HG02870 (cell line): ENCODE measurements at regions not wholly inside any gene's neighbourhood (a gene's known extent, or its start where the extent isn't known, plus 50 kb on each side); places are given as distances from the start of the nearest gene placed in this dataset.
"Not testable (repeated sequence)": the region's sequence is repeated elsewhere in the genome, so short reads cannot be mapped to it uniquely, and the experiment has no call there.

ENCODE experiments used
- ATAC-seq: cut with Tn5 transposase; IDR thresholded peaks from one replicate; pipeline ENCODE4 v1.9.1; 2021; ENCODE audit warnings: mild to moderate bottlenecking, moderate library complexity; ENCODE audit not compliant: unreplicated experiment

- ATAC-seq = not testable (repeated sequence)
Observed at GRCh38 chr10:15921423-15921945, 61.2 kb upstream of the MINDY3 start.

- no peak for ATAC-seq
Observed at GRCh38 chr10:15931376-15931775, 71.1 kb upstream of the MINDY3 start.

GRCh38 chr10:15939543-15939942, 79.2 kb upstream of the MINDY3 start:
- not testable (repeated sequence) for ATAC-seq

GRCh38 chr10:15943426-15943825, 83.1 kb upstream of the MINDY3 start:
- ATAC-seq = no peak

- ATAC-seq = no peak
Observed at GRCh38 chr10:15954188-15954587, 93.9 kb upstream of the MINDY3 start.

GRCh38 chr10:15960277-15960676, 100.0 kb upstream of the MINDY3 start:
- ATAC-seq = no peak

GRCh38 chr10:15972736-15973135, 112.4 kb upstream of the MINDY3 start:
- not testable (repeated sequence) for ATAC-seq

- no peak for ATAC-seq
Observed at GRCh38 chr10:15985690-15986089, 125.4 kb upstream of the MINDY3 start.

GRCh38 chr10:15990535-15991129, 130.3 kb upstream of the MINDY3 start:
- ATAC-seq = no peak

GRCh38 chr10:15997313-15997712, 137.0 kb upstream of the MINDY3 start:
- ATAC-seq = no peak

GRCh38 chr10:16001581-16001980, 141.3 kb upstream of the MINDY3 start:
- no peak for ATAC-seq

- ATAC-seq = no peak
Observed at GRCh38 chr10:16009785-16010184, 149.5 kb upstream of the MINDY3 start.

GRCh38 chr10:16011548-16011947, 151.2 kb upstream of the MINDY3 start:
- ATAC-seq = no peak

GRCh38 chr10:16014469-16014868, 154.2 kb upstream of the MINDY3 start:
- no peak for ATAC-seq

- ATAC-seq = no peak
Observed at GRCh38 chr10:16016688-16017087, 156.4 kb upstream of the MINDY3 start.

GRCh38 chr10:16020836-16021235, 160.5 kb upstream of the MINDY3 start:
- ATAC-seq = no peak

- not testable (repeated sequence) for ATAC-seq
Observed at GRCh38 chr10:16026832-16027231, 166.5 kb upstream of the MINDY3 start.

- no peak for ATAC-seq
Observed at GRCh38 chr10:16030562-16030961, 170.3 kb upstream of the MINDY3 start.

GRCh38 chr10:16049050-16049449, 188.7 kb upstream of the MINDY3 start:
- ATAC-seq = no peak

GRCh38 chr10:16049782-16050181, 189.5 kb upstream of the MINDY3 start:
- ATAC-seq = no peak

GRCh38 chr10:16063350-16063749, 203.0 kb upstream of the MINDY3 start:
- no peak for ATAC-seq

- not testable (repeated sequence) for ATAC-seq
Observed at GRCh38 chr10:16083551-16083950, 223.2 kb upstream of the MINDY3 start.

GRCh38 chr10:16105082-16105481, 244.8 kb upstream of the MINDY3 start:
- ATAC-seq = no peak
